A673 (cell line): ENCODE measurements at regions not wholly inside any gene's neighbourhood (a gene's known extent, or its start where the extent isn't known, plus 50 kb on each side); places are given as distances from the start of the nearest gene placed in this dataset.
"Not testable (repeated sequence)": the region's sequence is repeated elsewhere in the genome, so short reads cannot be mapped to it uniquely, and the experiment has no call there.

Experiments used
- BruUV-seq: library from RNA; stranded (reverse); fragments of 400-500 nt; replicated peaks from 2 replicates; lab custom pipeline; 2021; lab: Mats Ljungman, UMichigan
- CTCF ChIA-PET: fragments of 300-600 bp; sonication (Branson Sonifier 250); formaldehyde crosslinking; loops from one replicate; lab custom pipeline; 2022; ENCODE audit warnings: antibody characterized with exemption; lab: Charles Lee
- POLR2A ChIA-PET: fragments of 300-600 bp; sonication (Branson Sonifier 250); formaldehyde crosslinking; loops from one replicate; lab custom pipeline; 2022; ENCODE audit warnings: antibody characterized with exemption; ENCODE audit not compliant: low non-redundant PET; lab: Charles Lee
- DNase-seq: peaks from one replicate; pipeline ENCODE4 v3.0.0-alpha.2; 2015; ENCODE audit warnings: low spot score
- H3K27ac ChIP-seq: fragments of 200-600 bp; sonication (generic); 2 replicates; pipeline ENCODE4 v1.5.1; 2016; ENCODE audit warnings: mixed run types, low read depth, mild to moderate bottlenecking, mixed read lengths, antibody characterized with exemption, low read length; ENCODE audit not compliant: poor library complexity, severe bottlenecking
- H3K27me3 ChIP-seq: fragments of 200-600 bp; sonication (generic); replicated peaks from 2 replicates; pipeline ENCODE4 v1.6.1; 2017; ENCODE audit warnings: mixed run types, low read depth, mild to moderate bottlenecking, mixed read lengths, antibody characterized with exemption, low read length; ENCODE audit not compliant: insufficient read depth, poor library complexity
- H3K36me3 ChIP-seq: fragments of 200-600 bp; sonication (generic); 2 replicates; pipeline ENCODE4 v1.6.1; 2016; ENCODE audit warnings: mixed run types, mild to moderate bottlenecking, mixed read lengths, antibody characterized with exemption, low read length; ENCODE audit not compliant: insufficient read depth, poor library complexity, severe bottlenecking
- H3K4me1 ChIP-seq: fragments of 200-600 bp; sonication (generic); 2 replicates; pipeline ENCODE4 v1.6.1; 2017; ENCODE audit warnings: mixed run types, mild to moderate bottlenecking, mixed read lengths, antibody characterized with exemption, low read length; ENCODE audit not compliant: insufficient read depth, poor library complexity, severe bottlenecking
- H3K4me3 ChIP-seq: fragments of 200-600 bp; sonication (generic); 2 replicates; pipeline ENCODE4 v1.5.1; 2016; ENCODE audit warnings: low read depth, mixed run types, mild to moderate bottlenecking, mixed read lengths, low read length; ENCODE audit not compliant: poor library complexity, severe bottlenecking
- H3K9me3 ChIP-seq: fragments of 200-600 bp; sonication (generic); 2 replicates; pipeline ENCODE4 v1.6.1; 2016; ENCODE audit warnings: mixed run types, low read depth, mild to moderate bottlenecking, mixed read lengths, antibody characterized with exemption, low read length; ENCODE audit not compliant: poor library complexity, severe bottlenecking
- EZH2 ChIP-seq: fragments of 200-600 bp; sonication (generic); IDR thresholded peaks from 2 replicates; pipeline ENCODE4 v1.6.1; 2017; ENCODE audit warnings: borderline replicate concordance, low read depth, mild to moderate bottlenecking, mixed read lengths, antibody characterized with exemption, low read length; ENCODE audit not compliant: poor library complexity, severe bottlenecking
- intact Hi-C: fragments of 100-400 bp; cut with micrococcal nuclease; formaldehyde crosslinking; loops from one replicate; pipeline ENCODE4 v1.10.0; 2022; ENCODE audit not compliant: unreplicated experiment
- TF ChIP-seq, protein P1 (sequence below): fragments of 300-800, 200-600 bp; sonication (generic); conservative IDR thresholded peaks from 2 replicates; pipeline ENCODE4 v1.5.1; 2017; ENCODE audit warnings: low read depth, mild to moderate bottlenecking, antibody characterized with exemption, low read length, moderate library complexity, mixed read lengths

- ChIA-PET CTCF (no interaction called here), POLR2A (no interaction called here)
- Histone ChIP-seq H3K4me1 (no peaks in the 10 kb centered on the region), H3K27me3 (no peaks in the 10 kb centered on the region), H3K4me3 (no peak overlapping the region), H3K36me3 (no peaks in the 10 kb centered on the region), H3K27ac (no peak overlapping the region), H3K9me3 (no peaks in the 10 kb centered on the region)
- intact Hi-C loops: no loop called here
- no TSS peak for BruUV-seq
- no peak for DNase-seq
- no peak for TF ChIP-seq EZH2
- TF ChIP-seq, protein P1, sequence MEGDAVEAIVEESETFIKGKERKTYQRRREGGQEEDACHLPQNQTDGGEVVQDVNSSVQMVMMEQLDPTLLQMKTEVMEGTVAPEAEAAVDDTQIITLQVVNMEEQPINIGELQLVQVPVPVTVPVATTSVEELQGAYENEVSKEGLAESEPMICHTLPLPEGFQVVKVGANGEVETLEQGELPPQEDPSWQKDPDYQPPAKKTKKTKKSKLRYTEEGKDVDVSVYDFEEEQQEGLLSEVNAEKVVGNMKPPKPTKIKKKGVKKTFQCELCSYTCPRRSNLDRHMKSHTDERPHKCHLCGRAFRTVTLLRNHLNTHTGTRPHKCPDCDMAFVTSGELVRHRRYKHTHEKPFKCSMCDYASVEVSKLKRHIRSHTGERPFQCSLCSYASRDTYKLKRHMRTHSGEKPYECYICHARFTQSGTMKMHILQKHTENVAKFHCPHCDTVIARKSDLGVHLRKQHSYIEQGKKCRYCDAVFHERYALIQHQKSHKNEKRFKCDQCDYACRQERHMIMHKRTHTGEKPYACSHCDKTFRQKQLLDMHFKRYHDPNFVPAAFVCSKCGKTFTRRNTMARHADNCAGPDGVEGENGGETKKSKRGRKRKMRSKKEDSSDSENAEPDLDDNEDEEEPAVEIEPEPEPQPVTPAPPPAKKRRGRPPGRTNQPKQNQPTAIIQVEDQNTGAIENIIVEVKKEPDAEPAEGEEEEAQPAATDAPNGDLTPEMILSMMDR: no peak
Observed at GRCh38 chr1:204013052-204013451, 59.9 kb upstream of the SOX13 start.

DNA sequence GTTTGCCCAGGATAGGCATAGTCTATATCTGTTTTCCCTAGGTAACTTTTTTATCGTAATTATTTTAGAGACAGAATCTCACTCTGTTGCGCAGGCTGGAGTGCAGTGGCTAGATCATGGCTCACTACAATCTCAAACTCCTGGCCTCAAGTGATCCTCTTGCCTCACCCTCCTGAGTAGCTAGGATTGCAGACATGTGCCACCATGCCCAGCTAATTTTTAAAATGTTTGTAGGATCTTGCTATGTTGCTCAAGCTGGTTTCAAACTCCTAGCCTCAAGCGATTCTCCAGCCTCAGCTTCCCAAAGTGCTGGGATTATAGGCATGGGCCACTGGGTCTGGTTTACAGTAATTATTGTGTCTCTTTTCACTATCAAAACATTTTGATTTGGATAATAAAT lies 58.6 kb upstream of the SOX13 start:
- Histone ChIP-seq H3K36me3 (no peaks in the 10 kb centered on the region), H3K27me3 (no peaks in the 10 kb centered on the region), H3K27ac (no peak overlapping the region), H3K9me3 (no peaks in the 10 kb centered on the region), H3K4me3 (no peak overlapping the region), H3K4me1 (no peaks in the 10 kb centered on the region)
- no TSS peak for BruUV-seq
- ChIA-PET CTCF (no interaction called here), POLR2A (no interaction called here)
- TF ChIP-seq, protein P1: no peak
- no peak for TF ChIP-seq EZH2
- intact Hi-C loops: no loop called here
- no peak for DNase-seq

GRCh38 chr1:204014961-204015360 lies 58.0 kb upstream of the SOX13 start:
- DNase-seq, intact Hi-C loops, H3K27ac ChIP-seq, H3K27me3 ChIP-seq, H3K4me3 ChIP-seq, H3K9me3 ChIP-seq, BruUV-seq, H3K36me3 ChIP-seq, CTCF ChIA-PET, H3K4me1 ChIP-seq: not testable (repeated sequence)
- POLR2A ChIA-PET: interaction anchor here (0.6 kb wide), 1 partner anchor 96 kb away, joined by 19 read pairs; no protein-coding TSS in a partner anchor

GRCh38 chr1:204017032-204017431 lies 55.9 kb upstream of the SOX13 start:
- no peaks in the 10 kb centered on the region for H3K27me3 ChIP-seq
- H3K4me3 ChIP-seq: no peak overlapping the region
- ChIA-PET POLR2A (no interaction called here), CTCF (no interaction called here)
- no peak overlapping the region for H3K27ac ChIP-seq
- no TSS peak for BruUV-seq
- DNase-seq: no peak
- H3K36me3 ChIP-seq: no peaks in the 10 kb centered on the region
- H3K4me1 ChIP-seq: no peaks in the 10 kb centered on the region
- H3K9me3 ChIP-seq: no peaks in the 10 kb centered on the region
- intact Hi-C loops: no loop called here
- TF ChIP-seq EZH2: no peak
- TF ChIP-seq, protein P1: no peak
